ENCODE measurements at regions not wholly inside any gene's neighbourhood (a gene's known extent, or its start where the extent isn't known, plus 50 kb on each side); places are given as distances from the start of the nearest gene placed in this dataset.

DNA sequence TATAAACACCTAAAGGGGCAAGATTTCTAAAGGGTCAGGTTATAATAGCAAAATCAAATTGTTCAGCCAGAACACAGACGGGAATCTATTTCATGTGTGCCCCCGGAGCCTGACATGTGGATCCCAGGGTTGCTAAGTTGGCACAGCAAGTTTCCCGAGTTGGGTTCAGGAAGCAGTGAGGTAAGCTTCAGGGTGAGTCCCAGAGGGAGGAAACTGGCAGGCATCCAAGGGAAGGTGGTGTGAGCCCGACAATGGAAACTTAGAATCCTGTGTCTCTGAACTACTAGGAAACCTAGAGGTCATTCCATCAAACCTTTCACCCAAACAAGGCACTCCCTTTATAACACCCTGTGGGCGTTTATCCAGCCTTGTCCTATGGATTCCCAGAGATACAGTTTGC, 98.4 kb downstream of the ADRB2 start:
- Mint-ChIP-seq H3K9me3 (no peaks in the 10 kb centered on the region), H3K36me3 (ENCODE audit: low read depth) (no peaks in the 10 kb centered on the region), H3K27ac (no peak overlapping the region), H3K4me3 (no peak overlapping the region), H3K27me3 (peaks cover 22% of the 10 kb centered on the region), H3K4me1 (peaks cover 8% of the 10 kb centered on the region)
- ATAC-seq (replicated peaks), result no peak

DNA sequence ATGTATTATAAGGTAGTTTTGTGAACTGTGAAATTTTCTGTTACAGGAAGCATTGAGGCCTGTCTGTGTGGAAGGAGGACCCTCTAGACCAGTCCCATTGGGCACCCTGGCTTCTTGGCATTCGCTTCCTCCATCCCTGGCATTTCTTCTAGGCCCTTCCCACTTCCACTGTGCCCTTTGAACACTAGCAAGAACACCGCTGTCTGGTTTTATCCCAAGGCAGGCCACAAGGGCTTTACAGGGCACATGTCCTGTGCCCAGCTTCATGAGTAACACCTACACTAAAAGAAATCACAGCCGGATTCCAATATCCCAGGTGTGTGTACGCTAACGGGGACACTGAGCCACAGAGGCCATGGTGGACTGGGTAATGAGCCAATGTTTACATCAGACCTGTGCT, 99.8 kb downstream of the ADRB2 start:
- no peak overlapping the region for H3K27ac Mint-ChIP-seq
- peaks cover 14% of the 10 kb centered on the region for H3K27me3 Mint-ChIP-seq
- no peaks in the 10 kb centered on the region for H3K36me3 Mint-ChIP-seq (ENCODE audit: low read depth)
- H3K9me3 Mint-ChIP-seq, result no peaks in the 10 kb centered on the region
- ATAC-seq (replicated peaks), result no peak
- no peak overlapping the region for H3K4me3 Mint-ChIP-seq
- peaks cover 8% of the 10 kb centered on the region for H3K4me1 Mint-ChIP-seq

DNA sequence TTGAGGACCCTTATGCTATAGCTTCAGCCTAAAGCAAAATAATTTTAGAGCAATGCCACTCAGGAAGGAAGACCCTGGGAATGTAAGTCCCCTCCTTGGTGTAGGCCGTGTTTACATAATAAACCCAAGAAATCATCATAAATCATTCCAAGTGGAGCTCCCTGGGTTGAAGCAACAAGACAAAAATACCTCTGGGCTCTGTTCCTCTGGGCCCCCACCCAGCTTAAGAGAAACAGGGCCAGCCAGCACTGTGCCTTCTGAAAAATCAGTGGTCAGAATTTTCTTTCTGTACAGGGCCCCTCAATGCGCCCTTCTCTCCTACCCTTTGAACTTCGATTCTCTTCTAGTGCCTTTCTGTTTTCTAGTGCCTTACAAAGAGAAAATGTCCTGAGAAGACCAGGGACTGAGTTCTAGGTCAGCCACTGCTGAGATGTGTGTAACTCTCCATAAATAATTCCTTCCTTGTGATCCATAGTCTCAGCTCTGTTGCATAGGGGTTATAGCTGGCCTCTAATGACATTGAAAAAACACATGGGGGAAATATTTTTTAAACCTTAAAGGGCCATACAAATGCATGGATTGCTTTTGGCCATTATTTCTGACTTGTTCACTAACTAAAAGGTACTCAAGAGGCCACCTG, 101.0 kb downstream of the ADRB2 start:
- ATAC-seq (replicated peaks), result no peak
- peaks cover 5% of the 10 kb centered on the region for H3K4me1 Mint-ChIP-seq
- H3K4me3 Mint-ChIP-seq, result no peak overlapping the region
- H3K27me3 Mint-ChIP-seq, result peaks cover 9% of the 10 kb centered on the region
- H3K36me3 Mint-ChIP-seq (ENCODE audit: low read depth), result no peaks in the 10 kb centered on the region
- H3K27ac Mint-ChIP-seq, result no peak overlapping the region
- H3K9me3 Mint-ChIP-seq, result no peaks in the 10 kb centered on the region

DNA sequence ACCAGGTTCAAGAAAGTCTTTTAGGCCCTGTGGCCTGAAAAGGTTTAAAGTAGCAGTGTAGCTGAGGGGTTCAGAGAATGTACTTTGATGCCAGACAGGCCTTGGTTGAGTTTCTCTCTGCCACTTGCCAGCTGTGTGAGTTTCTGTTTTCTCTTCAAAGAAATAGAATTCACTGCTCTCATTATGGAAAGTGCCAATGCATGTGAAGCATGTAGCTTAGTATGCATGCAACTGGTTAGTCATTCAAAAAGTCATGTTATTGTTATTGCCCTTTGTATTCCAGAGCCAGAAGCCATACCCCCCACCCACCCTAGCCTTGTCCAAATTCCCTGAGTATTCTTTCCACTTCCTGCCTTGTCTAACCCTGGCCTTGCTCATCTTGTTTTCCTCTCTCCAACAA, 101.7 kb downstream of the ADRB2 start:
- H3K4me1 Mint-ChIP-seq, result no peaks in the 10 kb centered on the region
- no peaks in the 10 kb centered on the region for H3K36me3 Mint-ChIP-seq (ENCODE audit: low read depth)
- no peak for ATAC-seq (replicated peaks)
- no peak overlapping the region for H3K27ac Mint-ChIP-seq
- no peaks in the 10 kb centered on the region for H3K9me3 Mint-ChIP-seq
- H3K4me3 Mint-ChIP-seq, result no peak overlapping the region
- H3K27me3 Mint-ChIP-seq, result peaks cover 7% of the 10 kb centered on the region

DNA sequence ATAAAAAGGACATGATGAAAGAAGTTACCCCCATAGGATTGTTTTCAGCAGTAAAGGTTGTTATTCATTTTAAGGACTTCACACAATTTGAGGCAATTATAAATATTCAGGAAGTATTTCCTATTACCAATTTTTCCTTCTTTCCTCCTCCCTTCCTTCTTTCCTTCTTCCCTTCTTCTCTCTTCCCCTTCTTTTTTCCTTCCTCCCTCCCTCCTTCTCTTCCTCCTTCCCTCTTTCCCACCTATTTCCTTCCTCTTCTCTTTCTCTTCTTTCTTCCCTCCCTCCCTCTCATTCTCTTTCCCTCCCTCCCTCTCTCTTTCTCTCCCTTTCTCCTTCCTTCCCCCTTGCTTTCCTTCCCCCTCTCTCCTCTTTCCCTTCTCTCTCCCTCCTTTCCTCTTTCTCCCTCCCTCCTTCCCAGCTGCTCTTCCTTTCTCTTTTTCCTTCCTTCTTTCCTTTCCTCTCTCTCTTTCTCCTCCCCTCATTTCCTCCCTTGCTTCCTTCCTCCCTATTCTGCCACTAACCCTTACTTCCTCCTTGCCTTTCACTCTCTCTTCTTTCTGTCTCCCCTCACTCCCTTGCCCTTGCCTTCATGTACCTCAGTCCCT, 105.1 kb downstream of the ADRB2 start:
- Mint-ChIP-seq H3K36me3 (ENCODE audit: low read depth) (no peaks in the 10 kb centered on the region), H3K4me3 (no peak overlapping the region), H3K9me3 (no peaks in the 10 kb centered on the region), H3K27ac (no peak overlapping the region), H3K27me3 (peaks cover 8% of the 10 kb centered on the region), H3K4me1 (no peaks in the 10 kb centered on the region)
- ATAC-seq (replicated peaks), result no peak

GRCh38 chr5:148932355-148932935, 106.0 kb downstream of the ADRB2 start:
- Mint-ChIP-seq H3K9me3 (no peaks in the 10 kb centered on the region), H3K27ac (no peak overlapping the region), H3K36me3 (ENCODE audit: low read depth) (no peaks in the 10 kb centered on the region), H3K4me3 (no peak overlapping the region), H3K27me3 (peaks cover 5% of the 10 kb centered on the region), H3K4me1 (no peaks in the 10 kb centered on the region)
- ATAC-seq (replicated peaks), result no peak

DNA sequence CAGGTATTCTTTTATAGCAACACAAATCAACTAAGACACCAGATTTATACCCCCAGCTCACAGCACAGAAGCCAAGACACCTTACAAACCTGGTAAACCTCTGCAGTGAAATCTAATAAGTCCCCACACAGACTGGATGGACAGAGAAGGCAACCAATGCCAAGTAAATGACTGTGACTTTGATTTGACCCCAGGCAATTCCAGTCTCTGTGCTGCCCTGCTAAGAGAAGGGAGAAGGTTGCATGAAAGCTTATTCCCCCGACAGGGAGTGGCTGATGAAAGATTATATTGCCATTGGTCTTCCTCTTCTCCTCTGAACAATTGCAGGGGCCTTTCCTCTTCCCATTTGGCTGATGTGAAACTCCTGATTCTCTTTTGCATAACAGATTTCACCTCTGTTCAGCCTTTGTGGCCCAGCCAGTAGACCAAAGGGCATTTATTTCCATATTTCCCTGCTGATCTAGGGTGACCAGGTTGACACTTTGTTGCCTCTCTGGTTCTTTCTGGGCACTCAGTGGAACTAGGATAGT, 107.6 kb downstream of the ADRB2 start:
- ATAC-seq (replicated peaks), result no peak
- H3K36me3 Mint-ChIP-seq (ENCODE audit: low read depth), result no peaks in the 10 kb centered on the region
- peaks cover 5% of the 10 kb centered on the region for H3K27me3 Mint-ChIP-seq
- H3K4me1 Mint-ChIP-seq, result no peaks in the 10 kb centered on the region
- H3K9me3 Mint-ChIP-seq, result no peaks in the 10 kb centered on the region
- H3K27ac Mint-ChIP-seq, result no peak overlapping the region
- H3K4me3 Mint-ChIP-seq, result no peak overlapping the region

- H3K27me3 Mint-ChIP-seq, result peaks cover 5% of the 10 kb centered on the region
- H3K4me3 Mint-ChIP-seq, result no peak overlapping the region
- H3K27ac Mint-ChIP-seq, result no peak overlapping the region
- no peaks in the 10 kb centered on the region for H3K9me3 Mint-ChIP-seq
- H3K4me1 Mint-ChIP-seq, result no peaks in the 10 kb centered on the region
- no peaks in the 10 kb centered on the region for H3K36me3 Mint-ChIP-seq (ENCODE audit: low read depth)
- no peak for ATAC-seq (replicated peaks)
Observed at GRCh38 chr5:148934895-148935400, 108.5 kb downstream of the ADRB2 start.

DNA sequence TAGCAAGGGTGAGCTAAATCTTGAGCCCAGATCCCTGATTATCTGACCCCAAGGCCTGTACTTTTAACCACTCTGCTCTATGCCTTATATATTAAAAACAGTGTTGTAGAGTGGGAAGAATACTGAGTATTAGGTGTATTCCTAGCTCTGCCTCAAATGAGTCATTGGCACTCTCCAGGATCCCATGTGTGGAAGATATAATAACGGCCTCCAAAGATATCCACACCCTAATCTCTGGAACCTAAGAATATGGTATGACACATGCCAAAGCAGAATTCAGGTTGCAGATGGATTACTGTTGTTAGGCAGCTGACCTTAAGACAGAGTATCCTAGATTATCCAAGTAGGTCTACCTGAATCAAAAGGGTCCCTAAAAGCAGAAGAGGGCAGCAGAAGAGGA, 110.8 kb downstream of the ADRB2 start:
- no peak overlapping the region for H3K4me3 Mint-ChIP-seq
- no peaks in the 10 kb centered on the region for H3K36me3 Mint-ChIP-seq (ENCODE audit: low read depth)
- no peak for ATAC-seq (replicated peaks)
- no peak overlapping the region for H3K27ac Mint-ChIP-seq
- H3K4me1 Mint-ChIP-seq, result no peaks in the 10 kb centered on the region
- peaks cover 5% of the 10 kb centered on the region for H3K27me3 Mint-ChIP-seq
- no peaks in the 10 kb centered on the region for H3K9me3 Mint-ChIP-seq

GRCh38 chr5:148937830-148938521, 111.6 kb downstream of the ADRB2 start:
- Mint-ChIP-seq H3K27me3 (peaks cover 5% of the 10 kb centered on the region), H3K4me3 (no peak overlapping the region), H3K4me1 (no peaks in the 10 kb centered on the region), H3K27ac (no peak overlapping the region), H3K9me3 (no peaks in the 10 kb centered on the region), H3K36me3 (ENCODE audit: low read depth) (no peaks in the 10 kb centered on the region)
- no peak for ATAC-seq (replicated peaks)

GRCh38 chr5:148938522-148938882, 112.1 kb downstream of the ADRB2 start:
- Mint-ChIP-seq H3K27me3 (peaks cover 5% of the 10 kb centered on the region), H3K4me3 (no peak overlapping the region), H3K27ac (no peak overlapping the region), H3K4me1 (no peaks in the 10 kb centered on the region), H3K36me3 (ENCODE audit: low read depth) (no peaks in the 10 kb centered on the region), H3K9me3 (no peaks in the 10 kb centered on the region)
- ATAC-seq (replicated peaks), result no peak

DNA sequence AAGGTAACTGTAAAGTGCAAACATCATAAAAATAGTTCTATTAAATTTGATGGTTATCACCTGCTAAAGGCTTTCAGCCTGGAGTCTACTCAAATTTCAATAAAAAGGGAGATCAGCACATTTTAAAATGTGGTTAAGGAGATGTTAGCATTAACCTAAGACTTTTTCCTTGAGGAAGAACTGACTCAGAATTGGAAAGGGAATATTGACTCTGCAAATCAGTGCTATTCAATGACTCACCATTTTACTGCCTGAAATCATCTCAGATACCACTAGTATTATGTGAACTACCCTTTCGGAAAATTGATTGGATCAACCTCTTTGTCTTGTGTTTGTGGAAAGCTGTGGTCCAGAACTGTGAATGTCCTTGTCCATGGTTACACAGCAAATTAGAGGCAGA, 113.3 kb downstream of the ADRB2 start:
- Mint-ChIP-seq H3K27ac (no peak overlapping the region), H3K4me1 (no peaks in the 10 kb centered on the region), H3K4me3 (no peak overlapping the region), H3K27me3 (peaks cover 6% of the 10 kb centered on the region), H3K36me3 (ENCODE audit: low read depth) (no peaks in the 10 kb centered on the region), H3K9me3 (no peaks in the 10 kb centered on the region)
- ATAC-seq (replicated peaks), result no peak

DNA sequence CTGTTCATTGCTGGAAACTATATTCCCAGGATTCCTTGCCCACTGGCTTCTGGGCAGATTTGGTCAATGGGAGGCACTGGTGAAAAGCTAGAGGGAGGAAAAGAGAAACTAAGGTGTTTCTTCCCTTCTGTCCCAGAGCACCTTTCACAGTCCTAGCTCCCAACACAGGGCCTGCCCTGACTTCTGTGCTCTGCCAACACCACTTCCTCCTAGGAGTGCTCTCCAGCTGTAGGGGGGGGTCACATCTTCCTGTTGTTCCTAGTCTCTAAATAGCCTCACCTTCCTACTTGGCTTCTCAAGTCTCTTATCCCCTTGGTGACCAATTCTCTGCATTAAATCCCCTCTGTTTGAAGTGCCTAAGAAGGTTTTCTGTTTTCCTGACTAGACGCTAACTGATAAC, 115.4 kb downstream of the ADRB2 start:
- no peak overlapping the region for H3K4me3 Mint-ChIP-seq

DNA sequence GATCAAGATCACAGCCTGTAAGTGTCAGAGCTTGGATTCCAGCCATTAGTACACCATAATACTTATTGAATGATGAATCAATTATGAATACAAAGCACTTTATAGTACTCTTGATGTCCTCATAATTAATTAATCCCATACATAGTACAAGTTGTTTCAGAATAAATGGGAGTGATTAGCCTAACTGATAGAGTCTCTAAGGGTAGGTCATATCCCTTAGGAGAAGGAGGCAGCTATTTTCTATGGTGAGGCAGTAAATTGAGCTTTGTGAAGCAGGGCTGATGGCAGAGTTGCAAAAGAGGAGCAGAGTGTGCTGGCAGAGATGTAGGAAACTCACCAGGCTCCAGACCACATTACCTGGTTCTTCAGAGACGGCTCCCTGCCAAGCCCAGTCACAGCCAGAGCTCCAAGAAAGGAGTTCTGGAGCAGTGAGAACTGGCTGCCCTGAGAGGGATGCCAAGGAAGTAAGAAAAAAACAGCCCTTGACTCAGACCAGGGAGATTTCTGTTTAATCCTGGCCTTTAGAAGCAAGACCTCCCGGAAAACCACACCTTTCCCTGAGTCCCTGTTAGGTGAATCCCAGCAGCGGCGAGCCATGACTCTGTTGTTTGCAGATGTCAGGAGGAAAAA, 112.9 kb downstream of the SH3TC2 start:
- ATAC-seq (replicated peaks), result no peak
- Mint-ChIP-seq H3K27ac (no peak overlapping the region), H3K27me3 (no peaks in the 10 kb centered on the region), H3K9me3 (no peaks in the 10 kb centered on the region), H3K36me3 (ENCODE audit: low read depth) (no peaks in the 10 kb centered on the region), H3K4me1 (no peaks in the 10 kb centered on the region), H3K4me3 (no peak overlapping the region)

More for the DNA sequence above, 115.4 kb downstream of the ADRB2 start:
- H3K4me1 Mint-ChIP-seq, result no peaks in the 10 kb centered on the region
- ATAC-seq (replicated peaks), result no peak
- H3K36me3 Mint-ChIP-seq (ENCODE audit: low read depth), result no peaks in the 10 kb centered on the region
- no peaks in the 10 kb centered on the region for H3K9me3 Mint-ChIP-seq
- no peak overlapping the region for H3K27ac Mint-ChIP-seq
- peaks cover 3% of the 10 kb centered on the region for H3K27me3 Mint-ChIP-seq

All from activated T-helper 17 cell treated with anti-CD3 and anti-CD28 coated beads, Interleukin-2, amount 50 U/mL, for 72 hours (primary cell).